Kidney capillary endothelial cell (primary cell): ENCODE measurements at regions not wholly inside any gene's neighbourhood (a gene's known extent, or its start where the extent isn't known, plus 50 kb on each side); places are given as distances from the start of the nearest gene placed in this dataset.
"Not testable (repeated sequence)": the region's sequence is repeated elsewhere in the genome, so short reads cannot be mapped to it uniquely, and the experiment has no call there.

Source experiments
- DNase-seq: peaks from one replicate; pipeline ENCODE4 v3.0.0-alpha.2; 2018; ENCODE audit warnings: low spot score

- DNase-seq = no peak
Measured at GRCh38 chr12:59404109-59404650, 191.6 kb upstream of the SLC16A7 start.

- DNase-seq = peak; percentile 53
Measured at GRCh38 chr12:59403259-59403932, 192.4 kb upstream of the SLC16A7 start.

GRCh38 chr12:59401862-59402261, 194.0 kb upstream of the SLC16A7 start:
- DNase-seq = no peak

GRCh38 chr12:59398164-59398563, 197.7 kb upstream of the SLC16A7 start:
- no peak for DNase-seq

- no peak for DNase-seq
Measured at GRCh38 chr12:59396919-59397318, 198.9 kb upstream of the SLC16A7 start.

GRCh38 chr12:59396519-59396918, 199.3 kb upstream of the SLC16A7 start:
- DNase-seq = no peak

GRCh38 chr12:59395310-59395709, 200.5 kb upstream of the SLC16A7 start:
- not testable (repeated sequence) for DNase-seq

- DNase-seq = no peak
Measured at GRCh38 chr12:59393506-59393905, 202.3 kb upstream of the SLC16A7 start.

GRCh38 chr12:59389968-59390576, 205.8 kb upstream of the SLC16A7 start:
- no peak for DNase-seq

- DNase-seq = no peak
Measured at GRCh38 chr12:59388694-59389093, 207.1 kb upstream of the SLC16A7 start.

- DNase-seq = no peak
Measured at GRCh38 chr12:59388176-59388575, 207.7 kb upstream of the SLC16A7 start.

GRCh38 chr12:59386236-59386635, 209.6 kb upstream of the SLC16A7 start:
- no peak for DNase-seq

- DNase-seq = no peak
Measured at GRCh38 chr12:59383079-59383822, 212.6 kb upstream of the SLC16A7 start.

GRCh38 chr12:59382282-59383078, 213.3 kb upstream of the SLC16A7 start:
- no peak for DNase-seq

- no peak for DNase-seq
Measured at GRCh38 chr12:59381106-59381505, 214.7 kb upstream of the SLC16A7 start.

- no peak for DNase-seq
Measured at GRCh38 chr12:59375633-59376032, 220.2 kb upstream of the SLC16A7 start.

- DNase-seq = no peak
Measured at GRCh38 chr12:59374783-59375182, 221.0 kb upstream of the SLC16A7 start.

GRCh38 chr12:59372956-59373355, 222.9 kb upstream of the SLC16A7 start:
- no peak for DNase-seq

GRCh38 chr12:59370933-59371332, 224.9 kb upstream of the SLC16A7 start:
- no peak for DNase-seq

- DNase-seq = no peak
Measured at GRCh38 chr12:59365133-59365532, 230.7 kb upstream of the SLC16A7 start.

- DNase-seq = no peak
Measured at GRCh38 chr12:59357811-59358210, 238.0 kb upstream of the SLC16A7 start.

- not testable (repeated sequence) for DNase-seq
Measured at GRCh38 chr12:59346248-59346647, 249.6 kb upstream of the SLC16A7 start.
